GM13976 (cell line): ENCODE measurements at regions not wholly inside any gene's neighbourhood (a gene's known extent, or its start where the extent isn't known, plus 50 kb on each side); places are given as distances from the start of the nearest gene placed in this dataset.

ENCODE experiments used
- DNase-seq: peaks from one replicate; pipeline ENCODE4 v3.0.0; 2012; ENCODE audit warnings: low spot score
- in situ Hi-C: fragments of 300-500 bp; cut with MboI; formaldehyde crosslinking; loops from one replicate; pipeline ENCODE4 v1.12.0; 2022; ENCODE audit warnings: low sequenced_read_pairs, mixed read lengths, inconsistent platforms; ENCODE audit not compliant: unreplicated experiment
- TF ChIP-seq, protein P1 (sequence below): IDR thresholded peaks from 2 replicates; pipeline ENCODE4 v1.5.1; 2012; ENCODE audit warnings: borderline replicate concordance, mild to moderate bottlenecking; ENCODE audit not compliant: insufficient read depth; ENCODE audit errors: extremely low read depth, missing control alignments, control extremely low read depth

DNA sequence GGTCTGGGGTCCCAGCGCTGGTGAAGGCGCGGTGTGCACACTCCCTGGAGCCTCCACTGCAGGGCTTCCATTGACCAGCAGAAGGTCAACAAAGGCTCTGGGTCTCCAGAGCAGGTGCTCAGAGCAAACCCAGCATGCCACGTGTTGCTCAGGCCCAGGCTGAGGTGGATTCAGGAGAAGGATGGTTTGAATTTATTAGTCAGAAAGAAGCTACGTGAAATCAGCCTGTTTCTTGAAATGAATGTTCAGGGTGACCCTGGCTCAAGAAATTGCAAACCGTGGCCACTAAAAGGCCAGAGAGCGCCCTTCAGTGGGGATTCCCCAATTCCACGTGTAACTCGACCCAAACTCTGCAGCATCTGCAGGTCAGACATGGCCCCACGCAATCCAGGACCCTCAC lies 82.7 kb upstream of the PFKP start:
- DNase-seq: peak; percentile 31
- in situ Hi-C loops: no loop called here
- TF ChIP-seq, protein P1, sequence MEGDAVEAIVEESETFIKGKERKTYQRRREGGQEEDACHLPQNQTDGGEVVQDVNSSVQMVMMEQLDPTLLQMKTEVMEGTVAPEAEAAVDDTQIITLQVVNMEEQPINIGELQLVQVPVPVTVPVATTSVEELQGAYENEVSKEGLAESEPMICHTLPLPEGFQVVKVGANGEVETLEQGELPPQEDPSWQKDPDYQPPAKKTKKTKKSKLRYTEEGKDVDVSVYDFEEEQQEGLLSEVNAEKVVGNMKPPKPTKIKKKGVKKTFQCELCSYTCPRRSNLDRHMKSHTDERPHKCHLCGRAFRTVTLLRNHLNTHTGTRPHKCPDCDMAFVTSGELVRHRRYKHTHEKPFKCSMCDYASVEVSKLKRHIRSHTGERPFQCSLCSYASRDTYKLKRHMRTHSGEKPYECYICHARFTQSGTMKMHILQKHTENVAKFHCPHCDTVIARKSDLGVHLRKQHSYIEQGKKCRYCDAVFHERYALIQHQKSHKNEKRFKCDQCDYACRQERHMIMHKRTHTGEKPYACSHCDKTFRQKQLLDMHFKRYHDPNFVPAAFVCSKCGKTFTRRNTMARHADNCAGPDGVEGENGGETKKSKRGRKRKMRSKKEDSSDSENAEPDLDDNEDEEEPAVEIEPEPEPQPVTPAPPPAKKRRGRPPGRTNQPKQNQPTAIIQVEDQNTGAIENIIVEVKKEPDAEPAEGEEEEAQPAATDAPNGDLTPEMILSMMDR: no peak

- no peak for DNase-seq
- in situ Hi-C loops: no loop called here
- TF ChIP-seq, protein P1: no peak
Measured at GRCh38 chr10:2982146-2982545, 85.2 kb upstream of the PFKP start.

DNA sequence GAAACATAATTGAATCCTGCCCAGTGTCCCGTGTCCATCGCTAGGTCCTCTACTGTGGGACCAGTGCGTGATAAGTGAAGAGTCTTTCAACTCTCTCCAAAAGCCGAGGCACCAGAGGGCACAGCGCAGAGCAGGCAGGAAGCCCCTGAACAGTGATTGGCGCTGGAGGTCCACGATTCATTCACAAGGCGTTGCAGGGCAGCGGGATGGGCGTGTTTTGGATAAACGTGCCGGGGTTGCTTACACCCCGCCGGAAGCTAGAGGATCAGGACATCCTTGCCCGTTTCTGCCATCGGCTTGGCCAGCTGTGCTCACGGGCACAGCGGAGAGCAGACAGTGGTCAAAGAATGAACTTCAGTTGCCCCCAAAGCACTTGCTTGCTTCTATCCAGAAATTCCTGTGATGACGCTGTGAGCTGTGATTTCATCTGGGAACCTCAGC lies 86.0 kb upstream of the PFKP start:
- DNase-seq: no peak
- in situ Hi-C loops: no loop called here
- TF ChIP-seq, protein P1: no peak

- in situ Hi-C loops: no loop called here
- no peak for DNase-seq
Measured at GRCh38 chr10:2980791-2981360, 86.5 kb upstream of the PFKP start.

DNA sequence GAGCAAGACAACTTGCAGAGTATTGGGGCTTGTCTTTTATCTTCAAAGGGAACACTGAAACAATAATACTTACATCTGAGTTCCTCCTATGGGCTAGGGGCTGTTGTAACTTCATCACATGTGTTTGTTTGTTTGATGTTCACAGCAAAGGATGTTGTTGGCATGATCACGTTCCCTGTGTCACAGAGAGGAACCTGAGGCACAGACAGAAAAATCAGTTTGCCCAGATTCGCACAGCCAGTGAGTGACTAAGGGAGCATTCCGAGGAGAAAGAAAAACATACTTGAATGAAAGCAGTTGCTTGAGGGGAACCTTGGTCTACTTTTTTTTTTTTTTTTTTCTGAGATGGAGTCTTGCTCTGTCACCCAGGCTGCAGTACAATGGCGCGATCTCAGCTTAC lies 87.2 kb upstream of the PFKP start:
- DNase-seq: no peak
- TF ChIP-seq, protein P1: no peak
- in situ Hi-C loops: no loop called here

More at GRCh38 chr10:2980791-2981360, 86.5 kb upstream of the PFKP start:
- TF ChIP-seq, protein P1: no peak

GRCh38 chr10:2979306-2979705 lies 88.0 kb upstream of the PFKP start:
- in situ Hi-C loops: no loop called here
- DNase-seq: no peak
- TF ChIP-seq, protein P1: no peak
